DMS114 treated with DMSO at 0.1 percent for 48 hours (cell line): ENCODE measurements at regions not wholly inside any gene's neighbourhood (a gene's known extent, or its start where the extent isn't known, plus 50 kb on each side); places are given as distances from the start of the nearest gene placed in this dataset.
"Not testable (repeated sequence)": the region's sequence is repeated elsewhere in the genome, so short reads cannot be mapped to it uniquely, and the experiment has no call there.

ENCODE experiments used
- DNase-seq: peaks from one replicate; lab custom pipeline; 2025; ENCODE audit not compliant: unreplicated experiment; lab: John Stamatoyannopoulos, UW

- DNase-seq = not testable (repeated sequence)
These were observed 286.3 kb upstream of the DPP6 start for GRCh38 chr7:153765869-153766268.

GRCh38 chr7:153766926-153767325, 285.3 kb upstream of the DPP6 start:
- not testable (repeated sequence) for DNase-seq

GRCh38 chr7:153772966-153773365, 279.2 kb upstream of the DPP6 start:
- no peak for DNase-seq

- not testable (repeated sequence) for DNase-seq
These were observed 275.3 kb upstream of the DPP6 start for GRCh38 chr7:153776940-153777339.

- not testable (repeated sequence) for DNase-seq
These were observed 254.8 kb upstream of the DPP6 start for GRCh38 chr7:153797363-153797762.

GRCh38 chr7:153808117-153808516, 244.1 kb upstream of the DPP6 start:
- DNase-seq = no peak

GRCh38 chr7:153829525-153829924, 222.7 kb upstream of the DPP6 start:
- no peak for DNase-seq

GRCh38 chr7:153832160-153832559, 220.0 kb upstream of the DPP6 start:
- DNase-seq = no peak

- peak; percentile 44 for DNase-seq
These were observed 217.1 kb upstream of the DPP6 start for GRCh38 chr7:153835103-153835502.

- no peak for DNase-seq
These were observed 216.4 kb upstream of the DPP6 start for GRCh38 chr7:153835712-153836265.

GRCh38 chr7:153838591-153838990, 213.6 kb upstream of the DPP6 start:
- no peak for DNase-seq

- no peak for DNase-seq
These were observed 211.3 kb upstream of the DPP6 start for GRCh38 chr7:153840861-153841260.

- no peak for DNase-seq
These were observed 204.4 kb upstream of the DPP6 start for GRCh38 chr7:153847828-153848227.

GRCh38 chr7:153852261-153852660, 199.9 kb upstream of the DPP6 start:
- no peak for DNase-seq

GRCh38 chr7:153858355-153858754, 193.8 kb upstream of the DPP6 start:
- no peak for DNase-seq

- DNase-seq = no peak
These were observed 193.0 kb upstream of the DPP6 start for GRCh38 chr7:153859239-153859638.

GRCh38 chr7:153886506-153887441, 165.4 kb upstream of the DPP6 start:
- DNase-seq = no peak

GRCh38 chr7:153887749-153888569, 164.2 kb upstream of the DPP6 start:
- DNase-seq = no peak

GRCh38 chr7:153891990-153892389, 160.2 kb upstream of the DPP6 start:
- DNase-seq = no peak

GRCh38 chr7:153902862-153903261, 149.3 kb upstream of the DPP6 start:
- no peak for DNase-seq

GRCh38 chr7:153912211-153912610, 140.0 kb upstream of the DPP6 start:
- DNase-seq = no peak

- DNase-seq = no peak
These were observed 132.1 kb upstream of the DPP6 start for GRCh38 chr7:153920126-153920525.
